ENCODE measurements at regions not wholly inside any gene's neighbourhood (a gene's known extent, or its start where the extent isn't known, plus 50 kb on each side); places are given as distances from the start of the nearest gene placed in this dataset.

DNA sequence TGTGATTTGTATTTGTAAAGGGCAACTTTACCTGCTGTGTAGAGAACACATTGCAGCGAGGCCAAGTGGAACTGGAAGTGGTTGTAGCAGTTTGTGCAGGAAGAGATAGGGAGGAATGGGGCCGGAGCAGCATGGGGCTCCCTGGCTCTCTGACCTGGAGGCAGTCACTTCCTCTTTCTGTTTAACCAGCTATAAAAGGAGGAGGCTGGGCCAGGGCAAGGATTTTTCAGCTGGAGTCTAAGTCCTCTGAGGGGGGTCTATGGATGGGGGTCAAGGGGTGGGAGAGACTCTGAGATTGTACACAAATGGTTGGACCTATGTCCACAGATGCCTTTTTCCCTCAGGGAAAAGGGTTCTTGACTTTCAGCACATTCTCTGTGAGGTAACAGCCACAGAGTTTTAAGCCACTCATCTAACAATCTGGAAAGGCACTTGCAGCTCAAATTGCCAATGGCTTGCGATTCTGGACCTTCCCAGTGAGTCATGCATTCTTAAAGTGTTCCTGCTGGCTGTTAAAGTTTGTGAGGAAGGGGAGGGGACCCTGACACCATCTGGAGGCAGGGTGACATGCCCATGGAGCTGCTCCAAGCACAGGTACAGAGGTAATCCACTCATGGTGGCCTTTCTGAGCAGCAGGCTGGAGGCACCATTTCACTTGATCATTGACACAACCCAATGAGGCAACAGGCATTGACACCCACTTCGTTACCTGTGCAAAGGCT is 347.0 kb downstream of the CYRIA start:
- ATAC-seq (no peak), DNase-seq (ENCODE audit: low spot score) (no peak)
- intact Hi-C loops (cut with DNase I), result no loop called here

DNA sequence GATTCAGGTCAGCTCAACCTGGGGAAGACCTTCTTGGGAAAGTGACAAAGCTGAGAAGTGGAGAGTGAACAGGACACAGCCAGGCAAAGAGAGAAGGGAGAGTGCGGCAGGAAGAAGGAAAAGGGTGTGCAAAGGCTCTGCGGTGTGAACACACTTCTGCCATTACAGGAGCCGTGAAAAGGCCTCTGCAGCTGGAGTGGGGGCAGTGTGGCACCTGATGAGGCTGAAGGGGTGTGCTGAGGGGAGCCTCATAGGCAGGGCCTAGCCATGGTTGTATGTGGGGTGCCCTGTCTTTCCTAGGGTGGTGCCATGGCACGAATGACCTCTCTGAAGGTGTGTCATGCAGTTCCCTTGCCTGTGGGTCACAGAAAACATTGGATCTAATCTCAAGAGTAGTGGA is 347.6 kb downstream of the CYRIA start:
- DNase-seq (ENCODE audit: low spot score) (no peak), ATAC-seq (no peak)
- intact Hi-C loops (cut with DNase I), result no loop called here

GRCh38 chr2:16317211-16317830 is 348.3 kb downstream of the CYRIA start:
- intact Hi-C loops (cut with DNase I), result no loop called here
- ATAC-seq, result no peak

DNA sequence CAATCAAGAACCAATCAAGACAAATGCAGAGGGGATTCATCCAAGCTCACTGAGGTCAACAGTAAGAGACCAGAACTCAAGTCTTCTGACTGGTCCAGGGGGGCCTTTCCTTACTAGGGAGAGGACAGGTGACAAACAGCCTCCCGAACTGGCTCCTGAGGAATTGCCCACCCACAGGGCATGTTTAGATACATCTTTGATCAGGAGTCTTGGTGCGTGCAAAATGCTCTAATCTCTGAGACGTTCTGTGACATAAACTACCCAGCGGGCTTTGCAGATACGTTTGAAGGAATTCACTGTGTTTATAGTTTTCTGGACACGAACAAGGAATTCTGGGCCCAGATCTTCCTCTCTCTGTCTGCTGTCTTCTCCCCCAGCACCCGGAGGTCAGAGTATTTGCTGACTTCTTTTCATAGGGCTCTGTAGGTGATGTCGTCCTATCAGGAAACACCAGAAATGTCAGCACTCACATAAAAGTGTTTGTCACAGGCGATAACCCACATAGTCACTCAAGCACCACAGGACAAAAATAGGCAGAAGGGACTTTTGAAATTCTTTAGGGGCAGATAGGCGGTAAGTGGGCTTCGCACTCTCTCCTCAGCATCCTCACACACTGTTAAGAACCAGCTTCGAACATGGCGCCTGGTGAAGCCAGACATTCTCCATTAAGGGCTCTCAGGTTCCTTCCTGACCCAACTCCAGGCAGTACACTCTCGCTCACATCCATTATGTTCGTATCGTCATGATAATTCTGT is 349.0 kb downstream of the CYRIA start:
- ATAC-seq (no peak), DNase-seq (ENCODE audit: low spot score) (no peak)
- intact Hi-C loops (cut with DNase I), result no loop called here

More at GRCh38 chr2:16317211-16317830, 348.3 kb downstream of the CYRIA start:
- no peak for DNase-seq (ENCODE audit: low spot score)

GRCh38 chr2:16315908-16316307 is 349.7 kb downstream of the CYRIA start:
- intact Hi-C loops (cut with DNase I), result no loop called here
- ATAC-seq, result no peak
- no peak for DNase-seq (ENCODE audit: low spot score)

- ATAC-seq, result no peak
- intact Hi-C loops (cut with DNase I), result no loop called here
- DNase-seq (ENCODE audit: low spot score), result no peak
These were observed 350.2 kb downstream of the CYRIA start for GRCh38 chr2:16315458-16315835.

GRCh38 chr2:16314691-16315457 is 350.8 kb downstream of the CYRIA start:
- DNase-seq (ENCODE audit: low spot score), result no peak
- intact Hi-C loops (cut with DNase I), result no loop called here
- no peak for ATAC-seq

DNA sequence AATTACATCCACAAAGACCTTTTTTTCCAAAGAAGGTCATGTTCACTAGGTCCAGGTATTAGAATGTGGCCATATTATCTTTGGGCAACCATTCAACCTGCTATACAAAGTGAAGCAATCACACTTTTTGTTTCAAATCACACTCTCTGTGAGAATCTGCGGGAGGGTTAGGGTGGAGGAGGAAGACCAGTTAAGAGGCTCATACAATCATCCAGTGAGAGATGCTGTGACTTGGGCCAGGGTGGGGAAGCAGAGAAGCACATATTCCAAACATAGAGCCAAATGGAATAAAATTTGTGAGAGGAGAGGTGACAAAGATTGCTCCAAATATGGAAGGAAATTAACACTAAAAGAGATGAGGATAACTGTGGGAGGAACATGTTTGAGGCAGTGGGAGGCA is 351.6 kb downstream of the CYRIA start:
- intact Hi-C loops (cut with DNase I), result no loop called here
- ATAC-seq, result no peak
- no peak for DNase-seq (ENCODE audit: low spot score)

DNA sequence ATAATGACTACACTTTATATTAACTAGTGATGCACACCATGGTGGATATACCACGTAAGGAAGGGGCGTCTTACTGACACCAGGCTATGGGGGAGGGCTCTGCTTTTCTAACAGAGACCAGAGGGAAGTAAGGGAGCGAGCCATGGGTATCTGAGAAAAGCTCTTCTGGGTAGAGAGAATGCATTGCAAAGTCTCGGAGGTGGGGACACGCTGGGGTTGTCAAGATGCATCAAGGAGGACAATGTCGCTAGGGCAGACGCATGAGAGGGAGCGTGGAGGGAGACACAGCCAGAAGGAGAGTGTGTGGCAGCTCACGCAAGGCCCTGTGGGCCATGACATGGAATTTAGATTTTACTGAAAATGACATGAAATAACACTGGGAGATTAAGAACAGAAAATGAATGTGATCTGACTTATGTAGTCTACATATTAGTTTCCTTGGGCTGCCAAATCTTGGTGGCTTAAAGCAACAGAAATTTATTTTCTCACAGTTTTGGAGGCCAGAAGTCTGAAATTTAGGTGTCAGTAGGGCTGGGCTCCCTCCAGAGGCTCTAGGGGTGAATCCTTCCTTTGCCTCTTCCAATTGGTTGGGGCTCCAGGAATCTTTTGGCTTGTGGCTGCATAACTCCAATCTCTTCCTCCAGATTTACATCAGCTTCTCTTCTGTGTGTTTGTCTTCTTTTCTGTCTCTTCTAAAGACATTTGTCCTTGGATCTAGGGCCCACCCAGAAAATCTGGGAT is 352.2 kb downstream of the CYRIA start:
- ATAC-seq (no peak), DNase-seq (ENCODE audit: low spot score) (no peak)
- intact Hi-C loops (cut with DNase I), result no loop called here

GRCh38 chr2:16312771-16313170 is 352.9 kb downstream of the CYRIA start:
- intact Hi-C loops (cut with DNase I), result no loop called here
- DNase-seq (ENCODE audit: low spot score) (no peak), ATAC-seq (no peak)

- ATAC-seq (no peak), DNase-seq (ENCODE audit: low spot score) (no peak)
- intact Hi-C loops (cut with DNase I), result no loop called here
These were observed 353.9 kb downstream of the CYRIA start for GRCh38 chr2:16311521-16312440.

- DNase-seq (ENCODE audit: low spot score) (no peak), ATAC-seq (no peak)
- intact Hi-C loops (cut with DNase I), result no loop called here
These were observed 356.8 kb downstream of the CYRIA start for GRCh38 chr2:16308816-16309215.

DNA sequence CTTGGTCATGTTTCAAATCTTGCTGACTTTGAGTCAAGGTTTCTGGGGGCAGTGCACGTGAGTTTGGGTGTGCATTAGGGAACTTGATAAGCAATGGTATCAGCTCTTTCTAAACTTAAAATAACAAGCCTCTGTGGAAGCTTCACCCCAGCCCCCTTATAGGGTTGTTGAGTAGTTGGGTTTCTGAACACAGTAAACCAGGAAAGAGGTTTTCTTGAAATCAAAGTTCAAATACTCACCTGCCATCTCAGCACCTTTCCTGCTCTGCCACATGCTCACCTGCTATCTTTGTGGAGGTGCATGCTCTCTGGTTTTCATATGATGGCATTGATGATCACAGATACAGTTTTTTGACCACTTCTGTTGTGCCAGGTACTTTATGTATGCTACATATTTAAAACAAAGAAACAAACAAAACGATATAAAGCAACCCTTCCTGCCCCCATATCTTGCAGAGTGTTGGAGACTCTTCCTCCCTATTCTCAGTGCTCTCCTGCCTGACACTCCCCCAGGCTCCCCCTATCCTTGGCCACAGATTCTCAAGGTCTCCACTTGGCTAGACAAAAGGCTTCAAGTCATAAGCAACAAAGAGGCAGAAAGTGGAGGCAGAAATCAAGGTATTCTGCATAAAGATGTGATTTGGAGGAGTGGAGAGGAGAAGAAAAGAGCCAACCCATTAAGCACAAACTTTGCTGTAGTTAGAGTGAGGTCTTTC is 360.6 kb downstream of the CYRIA start:
- DNase-seq (ENCODE audit: low spot score), result no peak
- intact Hi-C loops (cut with DNase I), result no loop called here
- no peak for ATAC-seq

GRCh38 chr2:16303761-16304160 is 361.9 kb downstream of the CYRIA start:
- DNase-seq (ENCODE audit: low spot score), result no peak
- intact Hi-C loops (cut with DNase I), result no loop called here
- ATAC-seq, result no peak

GRCh38 chr2:16303273-16303577 is 362.4 kb downstream of the CYRIA start:
- no peak for ATAC-seq
- no peak for DNase-seq (ENCODE audit: low spot score)
- intact Hi-C loops (cut with DNase I), result no loop called here

DNA sequence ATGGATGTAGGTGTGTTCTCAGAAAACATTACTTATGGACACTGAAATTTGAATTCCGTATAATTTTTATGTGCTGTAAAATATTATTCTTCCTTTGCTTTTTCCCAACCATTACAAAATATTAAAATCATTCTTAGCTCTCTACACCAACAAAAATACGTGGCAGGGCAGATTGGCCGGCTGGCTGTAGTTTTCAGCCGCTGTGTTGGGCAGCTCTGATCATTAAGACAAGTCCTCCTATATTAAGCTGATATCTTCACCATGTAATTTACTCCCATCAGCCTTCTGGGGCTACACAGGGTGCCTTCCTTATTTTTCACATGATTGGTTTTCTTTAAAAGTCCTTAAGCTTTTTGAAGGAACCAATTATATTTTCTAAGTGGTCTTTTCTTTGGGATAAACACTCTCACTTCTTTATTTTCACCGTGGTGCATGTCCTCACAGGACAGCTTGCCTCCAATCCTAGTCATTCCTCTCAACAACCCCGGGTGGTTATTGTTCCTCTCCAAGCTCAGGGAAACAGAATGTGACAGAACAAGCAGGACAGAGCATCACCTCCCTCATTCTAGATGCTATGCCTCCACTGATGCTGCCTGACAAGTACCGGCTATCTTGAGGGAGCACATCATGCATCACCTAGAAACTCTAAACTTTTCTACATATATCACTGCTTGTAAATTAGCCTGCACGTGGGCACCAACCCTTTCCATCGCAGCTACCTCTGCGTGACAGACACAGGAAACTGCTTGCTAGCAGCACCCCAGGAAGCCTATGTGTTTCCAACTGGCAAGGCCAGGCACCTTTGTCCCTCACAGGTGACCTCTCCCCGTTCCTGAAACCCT is 362.3 kb downstream of the MYCN start:
- no peak for DNase-seq (ENCODE audit: low spot score)
- no peak for ATAC-seq
- intact Hi-C loops (cut with DNase I), result no loop called here

DNA sequence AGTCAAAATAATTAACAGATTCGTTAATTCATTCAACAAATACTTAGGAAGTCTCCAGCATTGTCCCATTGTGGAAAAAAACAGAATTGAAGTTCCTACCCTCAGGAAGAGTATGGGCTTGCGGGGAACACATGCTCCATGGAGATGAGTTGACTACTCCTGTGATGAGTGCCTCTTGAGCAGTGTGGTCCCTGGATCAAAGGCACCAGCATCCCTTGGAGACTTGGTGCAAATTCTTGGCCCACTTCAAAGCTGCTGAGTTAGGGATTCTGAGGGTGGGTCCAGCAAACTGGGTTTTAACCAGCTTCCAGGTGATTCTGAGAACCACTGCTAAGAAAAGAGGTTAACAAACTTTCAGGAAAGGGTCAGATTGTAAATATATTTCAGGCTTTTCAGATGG is 361.6 kb downstream of the MYCN start:
- no peak for ATAC-seq
- DNase-seq (ENCODE audit: low spot score), result no peak
- intact Hi-C loops (cut with DNase I), result no loop called here
